ENCODE measurements at regions not wholly inside any gene's neighbourhood (a gene's known extent, or its start where the extent isn't known, plus 50 kb on each side); places are given as distances from the start of the nearest gene placed in this dataset.

GRCh38 chr2:133652398-133652797, 84.1 kb upstream of the NCKAP5 start:
- TF ChIP-seq HDGF (IDR thresholded peaks at IDR 0.05; ENCODE audit: borderline replicate concordance) (no peak), CTBP1 (IDR thresholded peaks at IDR 0.05; ENCODE audit: borderline replicate concordance) (no peak), ARNT (IDR thresholded peaks at IDR 0.05) (no peak), SUZ12 (IDR thresholded peaks at IDR 0.05) (no peak), TARDBP (IDR thresholded peaks at IDR 0.05) (no peak), FOXM1 (IDR thresholded peaks at IDR 0.05; ENCODE audit: borderline replicate concordance) (no peak), PKNOX1 (IDR thresholded peaks at IDR 0.05) (no peak), FOXK2 (IDR thresholded peaks at IDR 0.05) (no peak), SP1 (IDR thresholded peaks at IDR 0.05) (no peak), NFRKB (IDR thresholded peaks at IDR 0.05) (no peak), ELF4 (IDR thresholded peaks at IDR 0.05) (no peak), BHLHE40 (IDR thresholded peaks at IDR 0.05; ENCODE audit: borderline replicate concordance) (no peak)
